GM12874 (cell line): ENCODE measurements at regions not wholly inside any gene's neighbourhood (a gene's known extent, or its start where the extent isn't known, plus 50 kb on each side); places are given as distances from the start of the nearest gene placed in this dataset.

Experiments
- CTCF ChIP-seq: IDR thresholded peaks from 2 replicates; pipeline ENCODE4 v1.5.1; 2011; ENCODE audit warnings: low read depth, mild to moderate bottlenecking, control low read depth, low read length, moderate library complexity; ENCODE audit not compliant: insufficient read depth

- no peak for TF ChIP-seq CTCF
Measured at GRCh38 chr11:112543390-112543789, 282.7 kb upstream of the PLET1 start.

DNA sequence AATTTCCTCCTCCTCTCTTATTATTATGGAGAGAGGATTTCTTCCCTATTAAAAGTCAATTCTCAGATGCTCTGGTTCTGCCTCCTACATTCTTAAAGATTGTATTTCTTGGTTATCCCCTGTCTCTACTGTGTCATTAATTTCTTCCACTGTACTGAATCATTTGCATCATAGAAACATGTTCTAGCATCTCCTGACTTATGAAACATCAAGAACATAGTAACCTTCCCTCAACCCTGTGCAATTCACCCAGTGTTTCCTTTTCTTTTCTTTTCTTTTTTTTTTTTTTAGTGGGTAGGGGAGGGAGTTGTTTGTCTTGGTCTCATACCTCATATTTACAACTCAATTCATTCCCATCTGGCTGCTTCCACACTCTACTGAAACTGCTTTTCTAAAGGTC lies 288.0 kb upstream of the PLET1 start:
- TF ChIP-seq CTCF: no peak

DNA sequence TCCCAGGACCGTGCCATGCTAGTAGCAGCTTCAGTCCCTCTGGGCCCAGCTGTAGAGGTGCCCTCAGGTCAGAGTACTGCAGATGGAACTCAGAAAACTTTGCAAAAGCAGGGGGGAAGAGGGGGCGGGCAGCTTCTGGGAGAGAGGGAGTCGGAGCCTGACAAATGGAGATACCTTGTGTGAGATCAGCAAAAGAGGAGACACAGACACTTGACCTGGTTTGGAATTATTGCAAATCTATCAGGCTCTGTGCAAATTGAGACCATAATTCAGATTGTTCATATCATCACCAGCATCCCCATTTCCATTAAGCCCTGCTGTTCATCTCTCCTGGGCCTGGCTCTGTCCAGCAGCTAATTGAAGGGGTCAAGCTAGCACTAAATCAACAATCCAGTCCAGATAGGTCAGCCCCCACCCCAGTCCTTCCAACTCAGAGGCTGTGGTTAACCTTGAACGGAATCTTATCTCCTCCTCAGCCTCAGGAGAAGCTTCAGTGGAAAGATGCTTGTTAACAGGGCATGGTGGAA lies 292.6 kb upstream of the PLET1 start:
- TF ChIP-seq CTCF: no peak

DNA sequence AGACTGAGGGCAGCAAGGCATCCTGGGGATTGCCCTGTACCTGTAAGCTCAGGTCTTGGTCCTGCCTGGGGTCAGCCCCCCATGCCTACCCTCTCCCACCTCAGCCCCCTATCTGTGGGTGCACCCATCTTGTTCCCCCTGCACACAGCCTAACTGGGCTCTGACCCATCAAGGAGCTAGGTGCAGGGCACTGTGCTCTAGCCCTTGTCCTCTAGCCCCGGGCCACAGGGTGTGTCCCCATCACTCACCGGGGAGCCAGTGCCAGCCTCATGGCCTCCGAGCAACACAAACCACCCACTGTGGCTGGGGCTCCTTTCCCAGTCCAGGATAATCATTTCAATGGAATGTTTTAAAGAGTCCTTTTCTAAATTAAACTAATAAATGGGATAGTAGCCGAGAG lies 293.9 kb upstream of the PLET1 start:
- TF ChIP-seq CTCF: no peak

- TF ChIP-seq CTCF: peak; percentile 76
Measured at GRCh38 chr11:112555491-112556364, 295.1 kb upstream of the PLET1 start.

DNA sequence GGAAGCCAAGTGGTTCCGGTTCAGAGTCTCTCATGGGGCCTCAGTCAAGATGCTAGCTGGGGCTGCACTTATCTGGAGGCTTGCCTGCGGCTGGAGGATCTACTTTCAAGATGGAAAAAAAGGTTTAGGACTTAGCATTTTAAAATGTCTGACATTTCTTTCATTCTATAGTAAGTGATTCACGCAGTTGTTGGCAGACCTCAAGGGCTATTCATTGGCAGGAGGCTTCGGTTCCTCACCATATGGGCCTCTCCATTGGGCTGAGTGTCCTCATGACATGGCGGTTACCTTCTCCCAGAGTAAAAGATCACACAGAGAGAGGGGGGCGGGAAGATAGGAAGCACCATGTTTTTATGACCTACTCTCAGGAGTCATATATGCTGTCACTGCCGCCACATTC lies 298.0 kb upstream of the PLET1 start:
- TF ChIP-seq CTCF: no peak

GRCh38 chr11:112563808-112564207 lies 303.1 kb upstream of the PLET1 start:
- no peak for TF ChIP-seq CTCF
